DOHH2 (cell line): ENCODE measurements at regions not wholly inside any gene's neighbourhood (a gene's known extent, or its start where the extent isn't known, plus 50 kb on each side); places are given as distances from the start of the nearest gene placed in this dataset.

ENCODE experiments used
- H3F3A ChIP-seq: fragments of 200-600 bp; sonication (generic), shearing (Covaris generic); 2 replicates; pipeline ENCODE4 v1.6.0; 2016; ENCODE audit warnings: antibody characterized with exemption, mild to moderate bottlenecking; ENCODE audit not compliant: control insufficient read depth, insufficient read depth
- H3K27ac ChIP-seq: fragments of 200-600 bp; sonication (generic); 2 replicates; pipeline ENCODE4 v1.5.1; 2014; ENCODE audit warnings: low read depth, mild to moderate bottlenecking, low read length, moderate library complexity
- H3K27me3 ChIP-seq: fragments of 200-600 bp; sonication (generic); 2 replicates; pipeline ENCODE4 v1.6.1; 2014; ENCODE audit warnings: mild to moderate bottlenecking, low read length, mixed read lengths; ENCODE audit not compliant: control insufficient read depth
- H3K36me3 ChIP-seq: fragments of 200-600 bp; sonication (generic); 2 replicates; pipeline ENCODE4 v1.6.1; 2014; ENCODE audit warnings: mild to moderate bottlenecking, low read length, moderate library complexity, mixed read lengths; ENCODE audit not compliant: control insufficient read depth
- H3K4me1 ChIP-seq: fragments of 200-600 bp; sonication (generic); 2 replicates; pipeline ENCODE4 v1.6.1; 2014; ENCODE audit warnings: mild to moderate bottlenecking, low read length, mixed read lengths; ENCODE audit not compliant: control insufficient read depth
- H3K4me2 ChIP-seq: fragments of 200-600 bp; sonication (generic); 2 replicates; pipeline ENCODE4 v1.6.0; 2014; ENCODE audit warnings: mild to moderate bottlenecking, low read length, moderate library complexity
- H3K4me3 ChIP-seq: fragments of 200-600 bp; sonication (generic); 2 replicates; pipeline ENCODE4 v1.5.1; 2014; ENCODE audit warnings: mild to moderate bottlenecking, low read length, mixed read lengths
- H3K79me2 ChIP-seq: fragments of 200-600 bp; sonication (generic); 2 replicates; pipeline ENCODE4 v1.6.1; 2014; ENCODE audit warnings: mild to moderate bottlenecking, low read length, mixed read lengths; ENCODE audit not compliant: control insufficient read depth
- H3K9me2 ChIP-seq: fragments of 200-600 bp; sonication (generic); replicated peaks from 2 replicates; pipeline ENCODE4 v1.6.1; 2014; ENCODE audit warnings: mild to moderate bottlenecking, low read length, mixed read lengths; ENCODE audit not compliant: control insufficient read depth
- H3K9me3 ChIP-seq: fragments of 200-600 bp; sonication (generic); 2 replicates; pipeline ENCODE4 v1.6.1; 2014; ENCODE audit warnings: antibody characterized with exemption, low read length, mixed read lengths; ENCODE audit not compliant: control insufficient read depth, insufficient read depth
- H4K20me1 ChIP-seq: fragments of 200-600 bp; sonication (generic); 2 replicates; pipeline ENCODE4 v1.6.0; 2014; ENCODE audit warnings: low read depth, mild to moderate bottlenecking, antibody characterized with exemption, low read length, moderate library complexity; ENCODE audit not compliant: control insufficient read depth, insufficient read depth
- CTCF ChIP-seq: fragments of 200-600 bp; sonication (generic); IDR thresholded peaks from one replicate; pipeline ENCODE4 v1.5.1; 2014; ENCODE audit warnings: antibody characterized with exemption, mild to moderate bottlenecking, low read depth, low read length; ENCODE audit not compliant: poor library complexity, severe bottlenecking
- EZH2phosphoT487 ChIP-seq: fragments of 200-600 bp; sonication (generic); IDR thresholded peaks from 2 replicates; pipeline ENCODE4 v1.6.1; 2017; ENCODE audit warnings: borderline replicate concordance, mild to moderate bottlenecking, antibody characterized with exemption, low read length, moderate library complexity, mixed read lengths

- Histone ChIP-seq H4K20me1 (no peaks in the 10 kb centered on the region), H3K36me3 (no peaks in the 10 kb centered on the region), H3K9me2 (no peaks in the 10 kb centered on the region), H3K4me1 (no peaks in the 10 kb centered on the region), H3F3A (no peaks in the 10 kb centered on the region), H3K4me2 (no peak overlapping the region), H3K4me3 (no peak overlapping the region), H3K27ac (no peak overlapping the region), H3K9me3 (peaks cover 3% of the 10 kb centered on the region; the same call in 1 of the 2 replicates), H3K27me3 (no peaks in the 10 kb centered on the region), H3K79me2 (no peaks in the 10 kb centered on the region)
- TF ChIP-seq EZH2phosphoT487 (no peak), CTCF (no peak)
Observed at GRCh38 chr5:4309026-4309425, 713.4 kb downstream of the IRX1 start.

- Histone ChIP-seq H3K9me3 (peaks cover 3% of the 10 kb centered on the region; the same call in 1 of the 2 replicates), H3K4me1 (no peaks in the 10 kb centered on the region), H4K20me1 (no peaks in the 10 kb centered on the region), H3K36me3 (no peaks in the 10 kb centered on the region), H3K27ac (no peak overlapping the region), H3K4me3 (no peak overlapping the region), H3K79me2 (no peaks in the 10 kb centered on the region), H3K27me3 (no peaks in the 10 kb centered on the region), H3K4me2 (no peak overlapping the region), H3F3A (no peaks in the 10 kb centered on the region), H3K9me2 (no peaks in the 10 kb centered on the region)
- TF ChIP-seq CTCF: no peak
- no peak for TF ChIP-seq EZH2phosphoT487
Observed at GRCh38 chr5:4313138-4313537, 717.5 kb downstream of the IRX1 start.

GRCh38 chr5:4319478-4320128, 724.0 kb downstream of the IRX1 start:
- Histone ChIP-seq H3K4me1 (no peaks in the 10 kb centered on the region), H3K4me2 (no peak overlapping the region), H4K20me1 (no peaks in the 10 kb centered on the region), H3K9me3 (peaks cover 4% of the 10 kb centered on the region; the same call in 1 of the 2 replicates), H3K27ac (no peak overlapping the region), H3K9me2 (no peaks in the 10 kb centered on the region), H3K79me2 (no peaks in the 10 kb centered on the region), H3K36me3 (no peaks in the 10 kb centered on the region), H3F3A (no peaks in the 10 kb centered on the region), H3K4me3 (no peak overlapping the region), H3K27me3 (no peaks in the 10 kb centered on the region)
- TF ChIP-seq CTCF (no peak), EZH2phosphoT487 (no peak)

GRCh38 chr5:4330327-4330726, 734.7 kb downstream of the IRX1 start:
- Histone ChIP-seq H4K20me1 (no peaks in the 10 kb centered on the region), H3F3A (no peaks in the 10 kb centered on the region), H3K4me3 (no peak overlapping the region), H3K4me1 (no peaks in the 10 kb centered on the region), H3K9me2 (no peaks in the 10 kb centered on the region), H3K27me3 (no peaks in the 10 kb centered on the region), H3K36me3 (no peaks in the 10 kb centered on the region), H3K9me3 (no peaks in the 10 kb centered on the region), H3K4me2 (no peak overlapping the region), H3K79me2 (no peaks in the 10 kb centered on the region), H3K27ac (no peak overlapping the region)
- TF ChIP-seq CTCF: no peak
- TF ChIP-seq EZH2phosphoT487: no peak
